Stimulated activated CD4-positive, alpha-beta T cell treated with anti-CD3 and anti-CD28 coated beads, Interleukin-1b, Interleukin-23, amount 100 ng/mL, for 24 hours (primary cell): ENCODE measurements at regions not wholly inside any gene's neighbourhood (a gene's known extent, or its start where the extent isn't known, plus 50 kb on each side); places are given as distances from the start of the nearest gene placed in this dataset.
"Not testable (repeated sequence)": the region's sequence is repeated elsewhere in the genome, so short reads cannot be mapped to it uniquely, and the experiment has no call there.

Experiments
- DNase-seq, 4 experiments: peaks; one replicate each; pipeline ENCODE4 v3.0.0-alpha.2; 2020; ENCODE audit warnings: low read depth in 4 of 4, low spot score in 1 of 4

DNA sequence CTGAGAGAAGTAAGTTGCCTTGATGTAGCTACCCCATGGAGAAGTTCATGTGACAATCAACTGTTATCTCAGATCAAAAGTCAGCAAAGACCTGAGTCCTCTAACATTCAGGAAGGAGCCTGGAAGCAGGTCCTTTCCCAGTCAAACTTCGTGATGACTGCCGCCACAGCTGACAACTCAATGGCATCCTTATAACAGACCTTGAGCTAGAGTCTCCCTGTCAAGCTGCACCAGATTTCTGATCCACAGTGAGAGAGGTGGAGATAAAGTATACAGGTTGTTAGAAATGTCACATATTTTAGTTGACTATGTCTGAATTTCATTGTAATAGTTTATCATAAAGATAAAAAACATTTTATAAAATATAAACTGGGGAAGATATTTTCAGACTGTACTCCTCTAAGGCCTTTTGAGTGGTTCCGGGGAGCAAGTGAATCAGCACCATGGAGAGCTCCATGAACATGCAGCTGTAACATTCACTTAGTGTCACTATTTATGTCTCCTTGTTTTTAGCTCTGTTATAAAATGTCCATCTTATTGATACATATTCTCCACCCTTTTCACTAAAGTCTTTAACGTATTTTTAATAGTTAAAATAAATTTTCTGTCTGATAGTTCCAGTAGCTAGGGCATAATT is 1653.5 kb upstream of the AGA start:
- no peak for DNase-seq

DNA sequence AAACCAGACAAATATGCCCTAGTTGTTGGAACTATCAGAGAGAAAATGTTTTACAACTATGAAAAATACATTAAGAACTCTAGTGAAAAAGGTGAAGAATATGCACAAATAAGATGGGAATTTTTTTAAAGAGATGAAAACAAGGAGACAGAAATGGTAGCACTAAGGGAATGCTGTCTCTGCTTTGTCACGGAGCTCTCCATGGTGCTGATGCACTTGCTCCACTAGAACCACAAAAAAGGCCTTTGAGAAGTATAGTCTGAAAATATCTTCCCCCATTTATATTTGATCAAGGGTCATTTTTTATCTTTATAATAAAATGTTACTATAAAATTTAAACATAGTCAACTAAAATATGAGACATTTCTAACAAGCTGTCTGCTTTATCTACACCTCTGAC is 1655.5 kb upstream of the AGA start:
- DNase-seq: no peak

DNA sequence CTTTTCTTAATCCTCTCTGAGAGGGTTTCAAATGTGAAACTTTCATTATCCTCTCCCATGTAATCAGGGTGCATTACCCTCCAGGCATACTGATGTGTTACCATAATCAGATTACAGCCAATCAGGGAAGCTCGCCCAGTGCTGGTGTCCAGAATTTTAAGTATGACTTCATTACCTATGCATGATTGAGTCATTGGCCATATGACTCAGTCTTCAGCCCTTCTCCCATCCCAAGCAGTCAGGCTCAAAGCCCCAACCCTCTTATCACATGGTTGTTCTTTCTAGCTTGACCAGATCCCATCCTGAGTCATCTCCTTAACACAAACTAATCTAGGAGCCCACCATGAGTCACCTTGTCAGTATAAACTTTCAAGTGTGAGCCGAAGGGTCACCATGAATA is 1668.1 kb upstream of the AGA start:
- DNase-seq: no peak

DNA sequence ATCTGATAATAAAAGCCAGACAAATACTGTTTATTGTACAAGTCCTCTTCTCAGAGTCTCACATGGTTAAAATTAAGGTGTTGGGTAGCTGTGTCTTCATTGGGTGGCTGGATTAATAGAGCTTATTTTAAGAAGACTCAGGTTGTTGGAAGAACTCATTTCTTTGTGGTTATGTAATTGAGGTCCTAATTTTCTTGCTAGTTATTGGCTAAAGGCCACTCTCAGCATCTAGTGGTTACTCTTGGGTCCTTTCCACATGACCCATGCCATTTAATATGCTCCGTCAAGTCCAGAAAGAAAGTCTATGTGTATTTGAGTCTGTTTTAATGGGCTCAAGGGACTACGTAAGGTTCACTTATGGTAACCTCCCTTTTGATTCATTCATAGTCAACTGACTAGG is 1668.6 kb upstream of the AGA start:
- no peak for DNase-seq

DNA sequence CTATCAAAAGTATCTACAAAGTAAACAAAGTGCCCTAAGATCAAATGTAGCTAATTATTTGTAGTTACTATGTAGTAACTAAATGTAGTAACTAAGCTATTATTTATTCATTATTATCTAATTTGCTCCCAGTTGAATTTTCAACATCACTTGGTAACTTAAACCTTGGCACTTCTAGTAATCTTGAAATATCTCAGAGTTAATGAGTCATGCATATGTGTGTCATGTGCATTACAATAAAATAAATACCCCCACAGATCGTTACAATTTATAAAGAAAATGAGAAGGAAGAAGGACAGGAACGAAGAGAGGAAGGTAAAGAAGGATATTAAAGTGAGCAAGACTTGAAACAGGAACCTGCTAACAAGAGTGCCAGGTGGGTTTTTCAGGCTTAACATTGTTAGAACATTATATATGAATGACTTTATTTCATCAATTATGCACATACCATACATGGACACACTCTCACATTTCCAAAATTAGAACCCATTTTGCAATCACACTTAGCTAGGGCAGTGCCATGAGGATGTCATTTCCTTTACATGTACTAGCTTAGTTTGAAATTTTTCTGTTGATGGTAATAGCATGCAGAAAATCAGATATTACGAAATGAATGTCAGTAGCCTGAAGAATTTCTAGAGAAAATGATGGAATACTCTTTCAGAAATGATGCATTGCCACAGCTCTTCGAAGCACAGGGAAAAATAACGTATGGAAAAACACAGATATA is 1670.4 kb upstream of the AGA start:
- DNase-seq: no peak

DNA sequence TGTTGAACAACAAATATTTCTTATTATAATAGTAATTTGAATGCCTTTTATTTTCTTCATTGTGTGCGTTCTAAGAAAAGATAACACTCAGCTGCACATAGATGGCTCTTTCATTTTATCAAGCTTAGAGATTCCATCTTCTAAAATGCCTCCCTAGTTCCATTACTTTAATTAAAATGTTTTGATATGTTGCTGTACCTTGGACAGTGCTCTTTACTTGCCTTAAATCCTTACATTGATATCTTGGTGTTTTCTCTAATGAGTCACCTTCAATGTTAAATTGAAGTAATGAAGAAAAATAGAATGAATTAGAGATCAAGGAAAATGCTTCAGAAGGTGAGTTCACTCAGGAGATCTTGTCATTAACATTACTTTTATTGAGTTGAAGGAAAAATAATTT is 1672.4 kb upstream of the AGA start:
- no peak for DNase-seq

DNA sequence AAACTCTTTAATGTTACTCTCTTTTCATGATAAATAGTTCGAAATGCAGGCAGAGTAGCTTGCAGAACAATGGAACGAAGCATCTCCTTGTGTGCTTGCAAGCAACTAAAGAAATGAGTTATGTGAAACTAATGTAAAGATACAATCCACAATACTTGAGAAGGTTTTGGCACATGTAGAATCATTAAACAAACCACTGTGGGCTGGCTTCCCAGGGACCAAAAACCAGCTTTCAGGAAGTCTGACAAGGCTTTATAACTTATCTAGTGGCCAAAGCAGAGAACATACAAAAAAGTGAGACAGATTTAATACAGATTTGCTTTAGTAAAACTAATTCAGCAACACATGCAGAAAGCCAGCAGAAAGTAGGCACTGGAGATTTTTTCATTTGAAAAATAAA is 1673.8 kb upstream of the AGA start:
- DNase-seq: no peak

DNA sequence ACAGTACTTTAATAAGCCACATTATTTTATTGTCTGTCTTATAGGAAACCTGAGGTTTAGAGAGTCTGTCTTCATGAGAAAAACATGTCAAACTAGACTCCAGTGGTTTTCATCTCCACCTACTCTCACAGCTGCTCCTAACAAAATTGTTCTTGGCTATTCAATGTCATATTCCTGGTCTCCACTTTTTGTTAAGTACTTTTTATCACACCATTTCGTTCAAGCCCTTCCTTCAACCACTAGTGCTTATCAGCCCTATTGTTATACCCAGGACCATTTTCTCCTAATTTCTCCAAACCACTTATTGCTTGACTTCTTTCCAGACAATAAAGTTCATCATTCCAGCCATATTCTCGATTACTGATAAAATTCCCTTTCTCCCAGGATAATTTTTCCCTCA is 1674.3 kb upstream of the AGA start:
- no peak for DNase-seq

DNA sequence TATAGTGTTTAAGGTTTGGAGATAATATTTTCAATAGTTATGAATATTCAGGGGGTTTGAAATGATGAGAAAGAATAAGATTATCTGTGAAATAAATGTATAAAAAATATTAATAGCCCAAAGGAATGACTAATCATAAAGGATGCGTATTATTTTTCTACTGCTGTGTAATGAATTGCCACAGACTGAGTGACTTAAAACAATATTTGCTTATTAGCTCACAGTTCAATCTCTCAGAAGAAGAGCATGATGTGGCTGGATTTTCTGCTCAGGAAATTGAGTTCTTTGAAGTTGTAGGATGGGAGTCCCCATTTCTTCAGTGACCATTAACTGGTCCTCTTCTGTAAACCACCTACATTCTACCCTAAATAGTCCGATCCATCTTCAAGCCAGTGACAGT is 1680.8 kb upstream of the AGA start:
- no peak for DNase-seq

DNA sequence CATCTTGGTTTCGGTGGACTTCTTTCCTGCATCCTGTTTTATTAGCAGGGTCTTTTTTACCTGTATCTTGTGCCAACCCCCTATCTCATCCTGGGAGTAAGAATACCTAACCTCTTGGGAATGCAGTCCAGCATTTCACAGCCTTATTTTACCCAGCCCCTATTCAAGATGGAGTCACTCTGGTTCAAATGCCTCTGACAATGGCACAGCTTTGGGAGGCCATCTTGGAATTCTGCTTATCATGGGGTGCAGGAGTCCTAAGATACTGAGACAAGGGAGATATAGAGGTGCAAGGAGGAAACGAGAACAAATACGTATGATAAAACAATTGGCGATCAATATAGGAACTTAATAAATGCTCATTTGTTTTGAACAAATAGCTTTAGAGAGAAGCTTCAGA is 1682.2 kb upstream of the AGA start:
- DNase-seq: no peak

DNA sequence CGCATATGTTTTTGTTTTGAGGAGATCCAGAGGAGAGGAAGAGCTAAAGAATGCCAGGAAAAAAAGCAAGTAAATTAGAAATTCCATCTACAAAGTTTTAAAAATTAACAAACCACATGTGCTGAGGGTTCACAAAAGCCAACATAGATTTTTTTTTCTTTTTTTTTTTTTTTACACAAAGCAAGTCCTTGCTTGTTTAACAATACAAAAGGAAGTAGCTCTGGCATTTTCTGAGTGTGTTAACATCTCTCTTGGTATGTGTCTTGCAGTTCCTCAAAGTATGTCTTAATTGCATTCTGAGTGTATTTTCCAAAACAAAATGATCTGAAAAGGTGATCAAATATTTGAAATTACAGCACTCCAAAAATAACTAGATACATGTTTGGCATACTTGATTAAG is 1682.7 kb upstream of the AGA start:
- DNase-seq: no peak

DNA sequence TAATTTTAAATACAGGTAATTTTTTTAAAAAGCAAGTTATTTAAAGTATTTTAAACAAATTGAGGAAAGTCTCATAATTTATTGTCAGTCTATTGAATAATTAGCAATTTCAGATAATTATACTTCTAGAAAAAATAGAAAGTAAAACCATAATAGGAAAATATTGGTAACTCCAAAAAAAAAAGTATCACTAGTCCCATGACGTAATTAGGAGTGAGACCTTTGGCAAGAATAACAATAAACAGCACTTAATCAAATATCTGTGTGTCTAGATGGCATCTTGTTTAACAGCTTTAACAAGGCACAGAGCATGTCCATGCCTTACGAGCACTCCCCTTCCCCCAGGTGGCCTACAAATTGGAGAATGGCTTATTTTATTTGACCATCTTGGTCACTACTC is 1683.6 kb upstream of the AGA start:
- DNase-seq: no peak

DNA sequence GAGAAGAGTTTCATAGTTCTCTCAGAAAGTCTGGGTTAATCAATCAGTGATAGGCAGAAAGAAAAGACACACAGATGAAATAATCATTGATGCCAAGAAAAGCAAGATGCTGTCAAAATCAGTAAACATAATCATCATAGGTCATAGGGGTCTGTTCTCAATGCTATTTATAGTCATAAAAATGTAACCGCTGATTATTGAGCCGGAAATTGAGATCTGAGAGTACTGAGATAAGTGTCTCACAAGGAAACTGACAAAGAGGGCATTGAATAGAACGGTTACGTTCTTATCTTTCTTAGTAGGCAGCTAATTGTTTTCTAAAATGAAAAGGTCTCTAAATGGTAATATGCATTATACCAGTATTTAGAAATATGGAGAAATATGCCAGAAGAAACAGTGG is 1686.1 kb upstream of the AGA start:
- no peak for DNase-seq

DNA sequence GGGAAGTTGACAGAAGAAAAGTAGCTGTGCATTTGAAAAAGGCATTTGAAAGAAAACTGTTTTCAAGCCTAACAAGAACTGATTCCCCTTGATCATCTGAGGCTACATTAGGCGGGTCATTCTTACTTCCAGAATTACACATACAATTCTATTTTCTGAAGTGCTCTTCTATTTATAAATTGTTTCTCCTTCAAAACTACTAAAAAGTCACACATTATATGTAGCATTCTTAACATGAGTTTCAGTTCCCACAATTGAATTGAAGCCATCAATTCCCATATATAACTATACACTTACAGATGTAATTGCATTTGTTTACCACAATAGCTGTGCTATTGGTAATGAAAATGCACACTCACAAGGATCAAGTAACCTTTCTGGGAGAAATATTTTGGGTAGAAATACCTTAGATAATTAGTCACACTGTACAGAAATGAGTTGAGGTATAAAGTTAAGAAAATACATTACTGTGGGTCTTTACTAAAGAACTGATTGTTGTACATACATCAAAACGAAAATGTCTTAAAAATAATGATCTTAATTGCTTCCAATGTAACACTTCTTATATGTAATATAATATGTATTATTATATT is 1688.0 kb upstream of the AGA start:
- no peak for DNase-seq

DNA sequence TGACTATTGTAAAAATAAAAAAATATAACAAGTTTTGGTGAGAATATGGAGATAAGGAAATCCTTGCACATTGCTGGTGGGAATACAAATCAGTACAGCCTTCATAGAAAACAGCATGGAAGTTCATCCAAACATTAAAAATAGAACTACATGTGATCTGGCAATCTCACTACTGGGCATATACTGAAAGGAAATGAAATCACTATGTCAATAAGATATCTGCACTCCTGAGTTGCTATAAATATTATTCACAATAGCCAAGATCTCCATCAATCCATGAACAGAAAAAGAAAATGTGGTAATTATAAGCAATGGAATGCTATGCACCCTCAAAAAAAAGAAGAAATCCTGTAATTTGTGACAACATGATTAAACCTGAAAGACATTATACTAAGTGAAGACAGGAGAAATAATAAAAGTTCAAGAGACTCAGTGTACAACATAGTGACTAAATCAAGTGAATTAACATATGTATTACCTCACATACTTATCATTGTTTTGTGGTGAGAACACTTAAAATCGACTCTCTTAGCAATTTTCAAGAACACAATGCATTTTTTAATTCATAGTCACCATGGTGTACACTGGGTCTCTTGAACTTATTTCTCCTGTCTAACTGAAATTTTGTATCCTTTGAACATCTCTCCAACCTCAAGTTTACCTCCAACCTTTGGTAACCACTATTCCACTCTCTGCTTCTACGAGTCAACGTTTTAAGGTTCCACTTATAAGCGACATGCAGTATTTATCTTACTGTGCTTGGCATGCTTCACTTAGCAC is 1703.7 kb upstream of the AGA start:
- no peak for DNase-seq

DNA sequence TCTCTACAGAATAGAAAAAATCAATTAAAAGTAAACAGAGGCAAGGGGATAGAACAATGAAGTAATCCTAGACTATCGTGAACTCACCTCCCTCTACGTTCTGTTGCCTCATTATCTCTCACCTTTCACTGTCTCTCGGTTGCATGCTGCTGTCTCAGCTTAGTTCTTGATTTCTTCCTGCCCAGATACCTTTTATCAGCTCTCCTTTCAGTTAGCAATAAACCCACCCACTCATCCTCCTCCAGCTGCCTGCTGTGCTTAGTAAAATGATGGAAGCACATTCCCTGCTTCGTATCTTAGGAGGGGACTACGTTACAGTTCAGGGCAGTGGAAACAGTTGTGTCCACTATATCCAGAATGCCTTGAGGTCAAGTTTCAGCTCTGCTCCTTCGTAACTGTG is 1709.5 kb upstream of the AGA start:
- no peak for DNase-seq

DNA sequence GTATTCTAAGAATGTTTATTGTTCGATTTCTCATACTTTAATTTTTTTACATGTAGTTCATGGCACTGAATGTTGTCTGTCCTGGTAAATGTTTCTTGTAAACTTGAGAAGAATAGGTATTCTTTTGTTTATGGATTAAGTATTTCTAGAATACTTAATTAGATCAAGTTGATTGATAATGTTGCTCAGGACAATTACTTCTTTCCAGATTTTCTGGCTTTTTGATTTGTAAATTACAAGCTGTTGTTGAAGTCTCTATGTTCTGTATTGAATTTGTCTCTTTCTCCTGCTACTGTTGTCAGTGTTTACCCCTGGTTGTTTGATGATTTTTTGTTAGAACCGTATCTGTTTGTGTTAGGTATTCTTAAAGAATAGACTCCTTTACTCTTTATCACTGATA is 1720.9 kb upstream of the AGA start:
- no peak for DNase-seq

DNA sequence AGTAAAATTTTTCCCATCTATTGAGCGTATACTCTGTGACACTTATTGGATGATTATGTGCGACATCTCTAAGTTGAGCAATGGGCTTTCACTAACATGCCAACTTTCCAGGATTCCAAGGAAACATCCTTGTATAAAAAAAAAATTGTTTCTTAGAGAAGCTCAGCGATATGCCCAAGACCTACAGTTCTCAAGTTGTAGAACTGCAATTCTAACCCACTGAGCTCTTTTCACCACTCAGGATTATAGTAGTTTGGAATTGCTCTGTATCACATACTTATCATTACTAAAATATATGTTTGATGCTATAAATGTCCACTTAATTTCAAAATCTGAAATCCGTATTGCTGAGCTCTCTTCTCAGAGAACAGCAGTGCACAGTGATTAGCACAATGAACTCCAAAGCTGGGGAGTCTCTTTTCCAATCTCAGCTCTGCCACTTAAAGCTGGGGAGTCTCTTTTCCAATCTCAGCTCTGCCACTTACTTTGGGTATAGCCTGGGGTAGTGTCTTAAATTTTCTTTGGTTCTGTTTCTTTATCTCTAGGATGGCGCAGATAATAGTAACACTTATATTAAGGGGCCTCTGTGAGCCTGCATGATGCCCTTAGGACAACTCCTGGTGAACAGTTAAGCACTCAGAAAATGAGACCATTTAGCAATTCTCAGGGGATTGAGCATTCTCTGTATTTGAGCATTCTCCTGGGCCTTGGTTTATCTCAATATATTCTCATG is 1722.2 kb upstream of the AGA start:
- no peak for DNase-seq

DNA sequence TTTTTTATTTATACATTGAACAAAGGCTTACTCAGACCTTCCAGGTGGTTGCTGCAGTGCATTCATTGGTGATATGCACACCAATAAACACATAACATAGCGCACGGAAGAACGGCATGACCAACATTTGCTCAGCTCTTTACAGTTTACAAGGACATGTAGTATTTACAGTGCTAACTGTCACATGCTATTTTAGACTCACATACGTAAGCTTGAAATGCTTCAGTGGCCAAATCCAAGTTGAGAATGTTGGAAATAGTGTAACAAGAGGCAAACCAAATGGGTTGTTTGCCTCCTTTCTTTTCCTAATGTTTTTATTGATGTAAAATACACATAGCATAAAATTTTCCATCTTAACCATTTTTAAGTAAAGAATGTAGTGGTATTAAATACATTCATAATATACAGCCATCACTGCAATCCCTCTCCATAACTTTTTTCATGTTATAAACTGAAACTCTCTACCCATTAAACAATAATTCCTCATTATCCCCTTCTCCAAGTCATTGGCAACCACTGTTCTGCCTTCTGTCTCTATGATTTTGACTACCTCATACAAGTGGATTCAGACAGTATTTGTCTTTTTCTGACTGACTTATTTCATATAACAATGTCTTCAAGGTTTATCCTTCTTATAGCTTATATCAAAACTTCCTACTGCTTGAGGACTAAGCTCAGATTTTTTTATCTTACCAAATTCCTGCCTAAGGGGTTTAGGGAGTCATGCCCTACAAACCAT is 1722.9 kb upstream of the AGA start:
- DNase-seq: no peak

DNA sequence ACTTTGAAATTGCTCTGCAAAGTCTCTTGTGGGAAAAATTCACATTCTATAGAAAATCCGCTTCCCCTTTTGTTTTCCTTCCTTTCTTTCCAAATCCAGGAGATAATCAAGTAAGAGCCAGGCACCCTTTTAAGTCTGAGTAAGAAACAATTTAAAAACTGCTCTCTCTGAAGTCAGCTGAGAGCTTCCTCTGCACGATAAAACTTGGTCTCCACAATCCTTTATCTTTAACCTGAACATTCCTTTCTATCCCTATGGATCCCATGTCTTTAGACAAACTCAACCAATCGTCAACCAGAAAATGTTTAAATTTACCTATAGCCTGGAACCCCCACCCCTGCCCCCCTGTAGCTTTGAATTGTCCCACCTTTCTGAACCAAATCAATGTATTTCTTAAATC is 1723.6 kb upstream of the AGA start:
- no peak for DNase-seq

DNA sequence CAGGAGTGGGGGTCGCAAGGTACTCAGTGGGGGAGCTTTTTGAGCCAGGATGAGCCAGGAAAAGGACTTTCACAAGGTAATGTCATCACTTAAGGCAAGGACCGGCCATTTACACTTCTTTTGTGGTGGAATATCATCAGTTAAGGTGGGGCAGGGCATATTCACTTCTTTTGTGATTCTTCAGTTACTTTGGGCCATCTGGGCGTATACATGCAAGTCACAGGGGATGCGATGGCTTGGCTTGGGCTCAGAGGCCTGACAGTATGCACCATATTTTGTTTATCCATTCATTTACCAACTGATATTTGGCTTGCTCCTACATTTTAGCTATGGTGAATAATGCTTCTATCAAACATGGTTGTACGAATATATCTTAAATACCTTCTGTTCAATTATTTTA is 1728.1 kb upstream of the AGA start:
- DNase-seq: not testable (repeated sequence)
